ENCODE measurements at regions not wholly inside any gene's neighbourhood (a gene's known extent, or its start where the extent isn't known, plus 50 kb on each side); places are given as distances from the start of the nearest gene placed in this dataset.
A peak's percentile ranks its signal among the peaks of the same experiment; 100 is the strongest.

DNA sequence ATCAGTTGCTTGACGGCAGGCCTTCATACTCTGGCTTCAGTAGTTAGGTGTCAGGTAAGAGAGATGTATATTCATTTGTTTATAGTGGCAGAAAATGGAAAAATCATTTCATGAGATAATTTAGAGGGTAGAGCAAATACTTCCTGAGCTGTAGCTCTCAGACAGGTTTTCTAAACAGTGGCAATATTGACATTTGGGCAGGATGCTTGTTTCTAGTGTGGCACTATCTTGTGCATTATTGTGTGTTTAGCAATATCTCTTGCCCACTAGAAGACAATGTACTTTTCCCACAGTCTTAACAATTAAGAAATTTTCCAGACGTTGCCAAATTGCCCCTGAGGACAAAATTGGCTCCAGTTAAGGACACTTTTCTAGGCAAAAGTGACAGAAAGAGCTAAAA, 1143.1 kb downstream of the PLA2G4A start:
- no peak overlapping the region for H2AFZ ChIP-seq (ENCODE audit: low read depth, low read length)
- no peaks in the 10 kb centered on the region for H4K20me1 ChIP-seq (ENCODE audit: insufficient read depth, low read length)
- TF ChIP-seq EZH2phosphoT487 (IDR thresholded peaks at IDR 0.05; ENCODE audit: low read depth), result no peak
- TF ChIP-seq, protein P1, sequence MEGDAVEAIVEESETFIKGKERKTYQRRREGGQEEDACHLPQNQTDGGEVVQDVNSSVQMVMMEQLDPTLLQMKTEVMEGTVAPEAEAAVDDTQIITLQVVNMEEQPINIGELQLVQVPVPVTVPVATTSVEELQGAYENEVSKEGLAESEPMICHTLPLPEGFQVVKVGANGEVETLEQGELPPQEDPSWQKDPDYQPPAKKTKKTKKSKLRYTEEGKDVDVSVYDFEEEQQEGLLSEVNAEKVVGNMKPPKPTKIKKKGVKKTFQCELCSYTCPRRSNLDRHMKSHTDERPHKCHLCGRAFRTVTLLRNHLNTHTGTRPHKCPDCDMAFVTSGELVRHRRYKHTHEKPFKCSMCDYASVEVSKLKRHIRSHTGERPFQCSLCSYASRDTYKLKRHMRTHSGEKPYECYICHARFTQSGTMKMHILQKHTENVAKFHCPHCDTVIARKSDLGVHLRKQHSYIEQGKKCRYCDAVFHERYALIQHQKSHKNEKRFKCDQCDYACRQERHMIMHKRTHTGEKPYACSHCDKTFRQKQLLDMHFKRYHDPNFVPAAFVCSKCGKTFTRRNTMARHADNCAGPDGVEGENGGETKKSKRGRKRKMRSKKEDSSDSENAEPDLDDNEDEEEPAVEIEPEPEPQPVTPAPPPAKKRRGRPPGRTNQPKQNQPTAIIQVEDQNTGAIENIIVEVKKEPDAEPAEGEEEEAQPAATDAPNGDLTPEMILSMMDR (IDR thresholded peaks at IDR 0.05; ENCODE audit: low read depth, low read length), result no peak
- no peak overlapping the region for H3K4me2 ChIP-seq (ENCODE audit: low read length)
- no peaks in the 10 kb centered on the region for H3K79me2 ChIP-seq (ENCODE audit: low read length)
- no peak overlapping the region for H3K27ac ChIP-seq (ENCODE audit: low read length)
- H3K4me1 ChIP-seq (ENCODE audit: low read length), result no peaks in the 10 kb centered on the region
- H3K36me3 ChIP-seq (replicated peaks; ENCODE audit: low read depth, low read length), result no peaks in the 10 kb centered on the region
- no peaks in the 10 kb centered on the region for H3K9me3 ChIP-seq (ENCODE audit: insufficient read depth, low read length)
- no peak overlapping the region for H3K4me3 ChIP-seq (ENCODE audit: low read length)
- no peak overlapping the region for H3K9ac ChIP-seq (ENCODE audit: low read length)
- no peaks in the 10 kb centered on the region for H3K27me3 ChIP-seq (ENCODE audit: low read depth, low read length)

DNA sequence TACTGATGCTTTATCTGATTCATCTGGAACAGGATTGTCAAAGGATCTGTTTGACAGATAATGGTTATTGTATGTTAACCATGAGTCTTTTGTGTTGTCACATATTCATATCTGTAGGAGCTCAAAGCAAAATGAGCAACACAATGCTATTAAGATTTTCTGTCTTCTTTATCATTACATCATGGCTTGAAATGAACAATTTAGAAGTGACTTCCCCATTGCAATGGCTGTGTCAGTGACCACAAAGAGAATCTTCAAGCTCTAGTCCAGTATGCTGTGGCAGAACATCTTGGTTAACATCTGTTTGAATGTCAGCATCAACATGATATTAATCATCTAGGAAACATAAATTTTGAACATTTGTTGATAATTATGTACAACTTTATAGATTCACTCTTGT, 1148.5 kb downstream of the PLA2G4A start:
- Histone ChIP-seq H2AFZ (ENCODE audit: low read depth, low read length) (no peak overlapping the region), H3K9me3 (ENCODE audit: insufficient read depth, low read length) (0 out of 2 replicates have a peak, but pooled peaks cover 5% of the 10 kb centered on the region), H3K9ac (ENCODE audit: low read length) (no peak overlapping the region), H3K4me1 (ENCODE audit: low read length) (no peaks in the 10 kb centered on the region), H3K79me2 (ENCODE audit: low read length) (no peaks in the 10 kb centered on the region), H3K27ac (ENCODE audit: low read length) (no peak overlapping the region), H3K4me2 (ENCODE audit: low read length) (no peak overlapping the region), H3K4me3 (ENCODE audit: low read length) (no peak overlapping the region), H3K36me3 (replicated peaks; ENCODE audit: low read depth, low read length) (peaks cover 7% of the 10 kb centered on the region), H3K27me3 (ENCODE audit: low read depth, low read length) (no peaks in the 10 kb centered on the region), H4K20me1 (ENCODE audit: insufficient read depth, low read length) (no peaks in the 10 kb centered on the region)
- TF ChIP-seq EZH2phosphoT487 (IDR thresholded peaks at IDR 0.05; ENCODE audit: low read depth), result no peak
- TF ChIP-seq, protein P1 (IDR thresholded peaks at IDR 0.05; ENCODE audit: low read depth, low read length), result no peak

DNA sequence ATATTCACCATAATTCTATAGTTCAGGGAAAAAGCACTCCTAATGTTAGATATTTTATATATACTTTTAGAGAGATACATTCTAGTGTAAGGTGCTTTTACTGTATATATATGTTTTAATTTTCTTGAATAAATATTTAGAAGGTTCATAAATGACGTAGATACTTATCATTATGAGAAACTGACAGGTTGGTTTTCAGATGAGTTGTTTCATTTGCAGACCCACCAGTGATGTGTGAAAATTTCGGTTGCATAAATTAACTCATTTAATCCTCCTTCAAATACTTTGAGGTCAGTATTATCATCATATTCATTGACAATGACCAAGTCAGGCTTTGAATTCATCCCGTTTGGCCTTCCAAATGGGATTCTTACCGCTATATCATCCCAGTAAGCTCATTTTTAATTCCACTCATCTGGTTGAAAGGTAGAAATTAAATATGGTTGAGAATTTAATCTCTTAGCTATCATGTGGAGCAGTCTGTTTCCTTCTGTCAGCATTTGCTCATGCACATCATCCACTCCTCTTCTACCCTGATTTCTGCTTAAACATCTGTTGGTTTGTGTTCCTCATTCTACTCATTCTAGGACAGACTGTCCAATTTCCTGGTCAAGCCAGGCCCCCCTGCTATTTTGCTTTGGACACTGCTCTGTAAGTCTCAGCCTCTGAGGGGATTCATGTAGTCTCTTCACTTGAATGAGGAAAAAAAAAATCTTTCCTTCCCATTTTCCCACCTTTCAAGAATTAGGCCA, 1156.6 kb downstream of the PLA2G4A start:
- TF ChIP-seq EZH2phosphoT487 (IDR thresholded peaks at IDR 0.05; ENCODE audit: low read depth), result no peak
- peak overlapping the region; percentile 67 for H3K4me3 ChIP-seq (ENCODE audit: low read length)
- peaks cover 48% of the 10 kb centered on the region for H3K4me1 ChIP-seq (ENCODE audit: low read length)

DNA sequence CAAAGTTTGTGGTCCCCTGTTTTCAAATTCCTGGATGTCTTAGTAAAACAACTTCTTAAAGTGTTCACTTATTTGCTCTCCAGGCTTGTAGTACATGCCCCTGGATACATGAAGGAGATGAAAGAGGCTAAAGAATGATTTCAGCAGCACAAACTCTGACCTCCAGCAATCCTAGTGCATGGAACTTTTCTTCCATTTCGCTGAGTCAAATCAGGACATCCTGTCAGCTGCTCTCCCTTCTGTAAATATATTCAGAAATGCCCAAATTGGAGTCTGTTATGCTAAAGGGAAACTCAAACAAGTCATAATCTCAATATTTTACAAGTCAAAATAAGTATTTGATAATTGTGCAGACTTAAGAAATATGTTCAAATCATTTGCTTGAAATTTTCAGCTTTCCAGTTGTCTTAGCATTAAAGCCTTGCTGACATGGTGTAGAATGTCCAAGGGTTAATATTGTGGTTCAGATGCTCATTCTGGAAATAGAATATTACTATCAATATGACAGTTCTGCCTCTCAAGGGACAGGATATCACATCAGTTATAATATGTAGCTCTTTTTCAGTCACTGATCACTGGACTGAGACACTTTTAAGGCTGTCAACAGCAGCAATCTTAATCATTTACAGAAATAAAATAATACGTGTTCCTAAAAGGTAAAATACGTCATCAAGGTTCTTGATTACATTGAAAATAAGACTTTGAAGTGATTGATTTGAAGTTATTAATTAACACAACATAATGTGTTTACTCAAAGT, 1157.3 kb downstream of the PLA2G4A start:
- H3K79me2 ChIP-seq (ENCODE audit: low read length), result no peaks in the 10 kb centered on the region
- peaks cover under 1% of the 10 kb centered on the region for H3K36me3 ChIP-seq (replicated peaks; ENCODE audit: low read depth, low read length)
- peaks cover 50% of the 10 kb centered on the region for H3K4me1 ChIP-seq (ENCODE audit: low read length)
- no peaks in the 10 kb centered on the region for H3K9me3 ChIP-seq (ENCODE audit: insufficient read depth, low read length)
- H2AFZ ChIP-seq (ENCODE audit: low read depth, low read length), result no peak overlapping the region
- H3K27ac ChIP-seq (ENCODE audit: low read length), result peak overlapping the region; percentile 95
- peak overlapping the region; percentile 67 for H3K4me3 ChIP-seq (ENCODE audit: low read length)
- no peaks in the 10 kb centered on the region for H4K20me1 ChIP-seq (ENCODE audit: insufficient read depth, low read length)
- H3K27me3 ChIP-seq (ENCODE audit: low read depth, low read length), result no peaks in the 10 kb centered on the region
- H3K9ac ChIP-seq (ENCODE audit: low read length), result peak overlapping the region; percentile 65
- TF ChIP-seq, protein P1 (IDR thresholded peaks at IDR 0.05; ENCODE audit: low read depth, low read length), result no peak
- TF ChIP-seq EZH2phosphoT487 (IDR thresholded peaks at IDR 0.05; ENCODE audit: low read depth), result 0 out of 2 replicates have a peak, but pooled peaks have one; percentile 48
- H3K4me2 ChIP-seq (ENCODE audit: low read length), result peak overlapping the region; percentile 86

More for the DNA sequence above, 1156.6 kb downstream of the PLA2G4A start:
- Histone ChIP-seq H3K9me3 (ENCODE audit: insufficient read depth, low read length) (0 out of 2 replicates have a peak, but pooled peaks cover 5% of the 10 kb centered on the region), H3K9ac (ENCODE audit: low read length) (peak overlapping the region; percentile 65), H4K20me1 (ENCODE audit: insufficient read depth, low read length) (no peaks in the 10 kb centered on the region), H3K79me2 (ENCODE audit: low read length) (no peaks in the 10 kb centered on the region), H2AFZ (ENCODE audit: low read depth, low read length) (0 out of 2 replicates have a peak overlapping the region, but pooled peaks have one; percentile 19), H3K36me3 (replicated peaks; ENCODE audit: low read depth, low read length) (peaks cover 7% of the 10 kb centered on the region), H3K27me3 (ENCODE audit: low read depth, low read length) (no peaks in the 10 kb centered on the region), H3K27ac (ENCODE audit: low read length) (peak overlapping the region; percentile 95), H3K4me2 (ENCODE audit: low read length) (peak overlapping the region; percentile 86)

Data from OCI-LY3 (cell line).